Inflammatory macrophage treated with lipopolysaccharide for 1 hour (primary cell): ENCODE measurements at regions not wholly inside any gene's neighbourhood (a gene's known extent, or its start where the extent isn't known, plus 50 kb on each side); places are given as distances from the start of the nearest gene placed in this dataset.
"Not testable (repeated sequence)": the region's sequence is repeated elsewhere in the genome, so short reads cannot be mapped to it uniquely, and the experiment has no call there.

Experiments
- DNase-seq, 2 donors: peaks; one replicate each; pipeline ENCODE4 v3.0.0-alpha.2; 2020 to 2022

- DNase-seq: no peak
Measured at GRCh38 chr2:217004656-217005055, 144.8 kb upstream of the TNP1 start.

GRCh38 chr2:217001740-217002139, 141.9 kb upstream of the TNP1 start:
- no peak for DNase-seq

GRCh38 chr2:217000406-217000805, 140.5 kb upstream of the TNP1 start:
- DNase-seq: no peak

- DNase-seq: no peak
Measured at GRCh38 chr2:216996279-216996845, 136.5 kb upstream of the TNP1 start.

GRCh38 chr2:216994353-216994854, 134.5 kb upstream of the TNP1 start:
- DNase-seq: no peak

GRCh38 chr2:216992056-216992675, 132.3 kb upstream of the TNP1 start:
- DNase-seq: no peak

- DNase-seq: no peak
Measured at GRCh38 chr2:216991563-216991962, 131.7 kb upstream of the TNP1 start.

- DNase-seq: no peak
Measured at GRCh38 chr2:216989340-216990129, 129.7 kb upstream of the TNP1 start.

GRCh38 chr2:216987252-216987821, 127.5 kb upstream of the TNP1 start:
- no peak for DNase-seq

- no peak for DNase-seq
Measured at GRCh38 chr2:216985658-216986141, 125.8 kb upstream of the TNP1 start.

GRCh38 chr2:216984937-216985336, 125.1 kb upstream of the TNP1 start:
- DNase-seq: no peak

- DNase-seq: not testable (repeated sequence)
Measured at GRCh38 chr2:216981951-216982350, 122.1 kb upstream of the TNP1 start.

- not testable (repeated sequence) for DNase-seq
Measured at GRCh38 chr2:216980510-216980909, 120.6 kb upstream of the TNP1 start.

GRCh38 chr2:216974321-216975302, 114.7 kb upstream of the TNP1 start:
- no peak for DNase-seq

GRCh38 chr2:216971593-216971992, 111.7 kb upstream of the TNP1 start:
- no peak for DNase-seq

- no peak for DNase-seq
Measured at GRCh38 chr2:216970359-216970915, 110.6 kb upstream of the TNP1 start.

- no peak for DNase-seq
Measured at GRCh38 chr2:216967889-216968288, 108.0 kb upstream of the TNP1 start.

- no peak for DNase-seq
Measured at GRCh38 chr2:216960671-216961268, 100.9 kb upstream of the TNP1 start.

- DNase-seq: no peak
Measured at GRCh38 chr2:216959433-216959832, 99.6 kb upstream of the TNP1 start.

- no peak for DNase-seq
Measured at GRCh38 chr2:216956820-216957493, 97.1 kb upstream of the TNP1 start.

- no peak for DNase-seq
Measured at GRCh38 chr2:216951171-216951570, 91.3 kb upstream of the TNP1 start.
